Ovary (tissue), 7 donors: ENCODE measurements at regions not wholly inside any gene's neighbourhood (a gene's known extent, or its start where the extent isn't known, plus 50 kb on each side); places are given as distances from the start of the nearest gene placed in this dataset.

ENCODE experiments used
- DNase-seq, 5 donors: peaks; one replicate each; pipeline ENCODE4 v3.0.0-alpha.2; 2019 to 2020
- H3K27ac ChIP-seq, 2 donors: fragments of 200-600 bp; one replicate each; pipeline versions ENCODE4 v1.5.1 to v1.8.0; 2019 to 2022
- H3K27me3 ChIP-seq: fragments of 200-600 bp; one replicate; pipeline ENCODE4 v1.8.0; 2022
- H3K36me3 ChIP-seq: fragments of 200-600 bp; sonication (generic); one replicate; pipeline ENCODE4 v1.5.1; 2019
- H3K4me1 ChIP-seq: one replicate; pipeline ENCODE4 v1.8.1; 2013; ENCODE audit warnings: mild to moderate bottlenecking, moderate library complexity; ENCODE audit not compliant: insufficient read depth
- H3K4me3 ChIP-seq: fragments of 200-600 bp; sonication (generic); one replicate; pipeline ENCODE4 v1.5.1; 2017
- H3K9me3 ChIP-seq, 2 donors: fragments of 200-600 bp in 1 of 2; sonication (generic) in 1 of 2; one replicate each; pipeline versions ENCODE4 v1.5.1 to v1.8.1; 2013 to 2019; ENCODE audit warnings: mild to moderate bottlenecking in 1 of 2, moderate library complexity in 1 of 2
- EP300 ChIP-seq: sonication (generic); formaldehyde crosslinking; IDR thresholded peaks from one replicate; pipeline ENCODE4 v1.6.1; 2017; ENCODE audit warnings: antibody characterized with exemption
- POLR2A ChIP-seq: fragments of 450-650 bp; IDR thresholded peaks from one replicate; pipeline ENCODE4 v1.6.1; 2017; ENCODE audit warnings: antibody characterized with exemption, mild to moderate bottlenecking, moderate library complexity
- WGBS, 3 donors: extraction: QIAGEN DNeasy Blood & Tissue Kit in 1 of 3; methylation state at CpG; one replicate each; pipeline versions ENCODE4 v1.1.5 to v1.1.7; 2013 to 2017; 5-methylcytosine and 5-hydroxymethylcytosine counted together
- intact Hi-C, 4 donors: fragments of 100-400 bp; cut with DNase I; formaldehyde crosslinking; loops; one replicate each; pipeline versions ENCODE4 v1.11.0 to v1.15.1; 2022 to 2023
- TF ChIP-seq, protein P1 (sequence below), 3 donors: fragments of 450-650 bp in 2 of 3; fragments of 200-600 bp in 1 of 3; IDR thresholded peaks; one replicate each; pipeline versions ENCODE4 v1.5.1 to v1.8.0; 2016 to 2022; ENCODE audit warnings: antibody characterized with exemption in 3 of 3, mild to moderate bottlenecking in 1 of 3
- donor health status: DM: no; HTN: no; CAD: no; lungs with moderate emphysema.
- donor health status: DM: no; HTN: no; CAD: no.
- donor health status: Bipolar disorder and iron deficiency.
- donor health status: DM: no; HTN: no; CAD: no.
- donor health status: DM: yes; HTN: yes; CAD: no.

DNA sequence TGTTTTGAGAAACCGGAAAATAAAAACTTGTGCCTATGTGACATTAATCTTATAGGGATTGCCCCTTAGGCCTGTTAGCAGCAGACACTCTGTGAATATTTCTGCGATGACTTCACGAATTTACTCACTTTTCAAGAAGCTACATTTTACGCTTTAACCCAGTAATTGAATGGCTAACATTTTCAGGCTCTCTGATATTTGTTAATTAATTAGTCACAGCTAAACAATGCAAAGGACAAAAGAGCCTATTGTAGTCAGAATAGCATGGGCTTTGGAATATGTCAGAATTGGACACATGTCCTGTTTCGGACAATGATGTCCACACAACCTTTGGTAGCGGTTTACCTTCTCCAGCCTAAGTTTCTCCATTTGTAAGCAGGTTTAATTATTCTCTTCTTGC is 506.6 kb downstream of the EFNB2 start:
- 85 to 94% (median 90%) methylated on average over 6 of the region's 6 CpGs for WGBS, 3 donors
- Histone ChIP-seq H3K4me1 (no peaks in the 10 kb centered on the region), H3K36me3 (no peaks in the 10 kb centered on the region), H3K27me3 (no peaks in the 10 kb centered on the region), H3K9me3 (no peaks in the 10 kb centered on the region), H3K4me3 (no peak overlapping the region), H3K27ac (no peak overlapping the region)
- intact Hi-C loops = no loop called here
- TF ChIP-seq EP300 (no peak), POLR2A (no peak)
- TF ChIP-seq, protein P1, sequence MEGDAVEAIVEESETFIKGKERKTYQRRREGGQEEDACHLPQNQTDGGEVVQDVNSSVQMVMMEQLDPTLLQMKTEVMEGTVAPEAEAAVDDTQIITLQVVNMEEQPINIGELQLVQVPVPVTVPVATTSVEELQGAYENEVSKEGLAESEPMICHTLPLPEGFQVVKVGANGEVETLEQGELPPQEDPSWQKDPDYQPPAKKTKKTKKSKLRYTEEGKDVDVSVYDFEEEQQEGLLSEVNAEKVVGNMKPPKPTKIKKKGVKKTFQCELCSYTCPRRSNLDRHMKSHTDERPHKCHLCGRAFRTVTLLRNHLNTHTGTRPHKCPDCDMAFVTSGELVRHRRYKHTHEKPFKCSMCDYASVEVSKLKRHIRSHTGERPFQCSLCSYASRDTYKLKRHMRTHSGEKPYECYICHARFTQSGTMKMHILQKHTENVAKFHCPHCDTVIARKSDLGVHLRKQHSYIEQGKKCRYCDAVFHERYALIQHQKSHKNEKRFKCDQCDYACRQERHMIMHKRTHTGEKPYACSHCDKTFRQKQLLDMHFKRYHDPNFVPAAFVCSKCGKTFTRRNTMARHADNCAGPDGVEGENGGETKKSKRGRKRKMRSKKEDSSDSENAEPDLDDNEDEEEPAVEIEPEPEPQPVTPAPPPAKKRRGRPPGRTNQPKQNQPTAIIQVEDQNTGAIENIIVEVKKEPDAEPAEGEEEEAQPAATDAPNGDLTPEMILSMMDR (IDR thresholded peaks at IDR 0.05) = no peak
- no peak for DNase-seq

DNA sequence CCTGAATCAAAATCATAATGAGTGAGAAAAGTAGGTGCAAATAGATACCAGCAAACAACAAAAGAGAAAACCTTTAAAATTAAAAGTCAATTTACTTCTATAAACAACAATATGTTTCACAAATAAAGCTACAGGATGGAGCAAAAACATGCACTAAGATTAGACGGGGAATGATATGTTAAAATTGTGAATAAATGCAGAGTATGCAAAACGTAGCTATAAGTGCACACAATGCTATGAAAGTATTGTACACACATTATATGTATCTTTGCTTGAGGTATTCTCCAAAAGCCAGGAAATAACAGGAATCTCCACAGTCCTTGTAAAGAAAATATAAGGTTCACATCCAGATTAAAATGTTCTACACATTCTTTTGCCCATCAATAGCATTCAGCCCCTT is 523.9 kb downstream of the EFNB2 start:
- H3K27ac ChIP-seq = no peak overlapping the region
- no peaks in the 10 kb centered on the region for H3K36me3 ChIP-seq
- no peak for DNase-seq
- intact Hi-C loops = loop anchor here in 1 of 4 donors (5.0 kb wide), 1 partner anchor 726 kb away; no protein-coding TSS in a partner anchor
- no peaks in the 10 kb centered on the region for H3K27me3 ChIP-seq
- no peak overlapping the region for H3K4me3 ChIP-seq
- no peaks in the 10 kb centered on the region for H3K4me1 ChIP-seq
- no peaks in the 10 kb centered on the region for H3K9me3 ChIP-seq
- TF ChIP-seq EP300 (no peak), POLR2A (no peak)
- TF ChIP-seq, protein P1 (IDR thresholded peaks at IDR 0.05) = no peak
- WGBS, 3 donors = 47 to 73% (median 67%) methylated on average over 2 of the region's 2 CpGs

DNA sequence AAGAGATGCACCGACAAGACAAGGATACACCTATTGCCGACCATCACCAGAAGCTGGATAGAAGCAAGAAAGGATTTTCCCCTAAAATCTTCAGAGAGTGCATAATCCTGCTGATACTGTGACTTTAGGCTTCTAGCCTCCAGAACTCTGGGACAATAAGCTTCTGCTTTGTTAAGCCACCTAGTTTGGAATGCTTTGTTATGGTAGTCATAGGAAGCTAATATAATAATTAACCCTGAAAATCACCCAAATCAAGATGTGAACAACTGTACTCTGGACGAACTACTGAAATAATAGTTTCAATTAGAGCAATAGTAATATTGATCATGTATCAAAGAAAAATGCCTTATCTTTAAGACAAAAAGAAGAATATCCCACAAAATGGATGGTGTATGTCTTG is 524.6 kb downstream of the EFNB2 start:
- H3K4me3 ChIP-seq = no peak overlapping the region
- DNase-seq = no peak
- 72 to 90% (median 77%) methylated on average over 3 of the region's 3 CpGs for WGBS, 3 donors
- no peak for TF ChIP-seq EP300
- TF ChIP-seq, protein P1 (IDR thresholded peaks at IDR 0.05) = no peak
- TF ChIP-seq POLR2A = no peak
- H3K4me1 ChIP-seq = no peaks in the 10 kb centered on the region
- intact Hi-C loops = loop anchor here in 1 of 4 donors (5.0 kb wide), 1 partner anchor 726 kb away; no protein-coding TSS in a partner anchor
- H3K36me3 ChIP-seq = no peaks in the 10 kb centered on the region
- no peak overlapping the region for H3K27ac ChIP-seq
- no peaks in the 10 kb centered on the region for H3K9me3 ChIP-seq
- no peaks in the 10 kb centered on the region for H3K27me3 ChIP-seq

DNA sequence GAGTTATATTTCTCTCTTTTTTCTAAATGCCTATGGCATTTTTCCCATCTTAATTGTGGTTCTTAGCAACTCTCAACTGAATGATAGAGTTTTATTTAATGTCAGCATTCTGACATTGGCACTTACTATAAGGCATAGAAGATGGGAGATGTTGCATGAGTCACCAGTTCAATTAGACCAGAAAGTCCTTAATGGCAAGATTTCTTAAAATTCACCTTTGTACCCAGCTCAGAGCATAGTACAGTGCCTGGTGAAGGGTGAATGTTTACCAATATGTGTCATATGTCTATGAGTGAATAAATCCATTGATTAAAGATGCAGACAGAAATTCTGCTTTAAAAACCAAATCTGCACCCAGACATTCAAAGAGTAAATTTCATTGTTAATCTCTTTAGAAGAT is 526.9 kb downstream of the EFNB2 start:
- H3K27ac ChIP-seq = no peak overlapping the region
- H3K4me3 ChIP-seq = no peak overlapping the region
- intact Hi-C loops = no loop called here
- H3K27me3 ChIP-seq = no peaks in the 10 kb centered on the region
- H3K36me3 ChIP-seq = no peaks in the 10 kb centered on the region
- no peaks in the 10 kb centered on the region for H3K9me3 ChIP-seq
- no peak for DNase-seq
- TF ChIP-seq, protein P1 (IDR thresholded peaks at IDR 0.05) = no peak
- TF ChIP-seq POLR2A (no peak), EP300 (no peak)
- no peaks in the 10 kb centered on the region for H3K4me1 ChIP-seq

DNA sequence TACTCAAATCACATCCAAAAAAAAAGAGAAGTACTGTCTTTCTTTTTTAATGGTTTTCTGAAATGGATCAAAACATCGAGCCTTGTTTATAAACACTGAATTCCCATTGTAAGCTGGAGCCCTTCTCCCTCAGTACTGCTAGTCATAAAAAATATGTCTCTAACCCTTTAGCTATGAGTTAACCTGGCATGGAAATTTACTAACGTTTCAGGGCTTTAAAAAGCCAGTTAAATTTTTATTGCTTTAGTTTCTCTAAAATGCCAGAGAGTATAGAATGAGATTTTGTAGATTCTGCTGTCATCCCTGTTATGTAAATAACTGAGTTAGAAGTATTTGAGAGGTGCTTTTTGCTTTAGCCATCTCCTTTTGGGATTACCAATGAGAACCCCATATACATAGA is 528.3 kb downstream of the EFNB2 start:
- 7 to 23% (median 9%) methylated on average over 2 of the region's 2 CpGs for WGBS, 3 donors
- Histone ChIP-seq H3K4me1 (no peaks in the 10 kb centered on the region), H3K4me3 (no peak overlapping the region), H3K9me3 (no peaks in the 10 kb centered on the region), H3K27me3 (no peaks in the 10 kb centered on the region), H3K27ac (no peak overlapping the region), H3K36me3 (no peaks in the 10 kb centered on the region)
- intact Hi-C loops = no loop called here
- DNase-seq = no peak
- TF ChIP-seq EP300 = no peak
- TF ChIP-seq, protein P1 (IDR thresholded peaks at IDR 0.05) = no peak
